ENCODE measurements at regions not wholly inside any gene's neighbourhood (a gene's known extent, or its start where the extent isn't known, plus 50 kb on each side); places are given as distances from the start of the nearest gene placed in this dataset.

DNA sequence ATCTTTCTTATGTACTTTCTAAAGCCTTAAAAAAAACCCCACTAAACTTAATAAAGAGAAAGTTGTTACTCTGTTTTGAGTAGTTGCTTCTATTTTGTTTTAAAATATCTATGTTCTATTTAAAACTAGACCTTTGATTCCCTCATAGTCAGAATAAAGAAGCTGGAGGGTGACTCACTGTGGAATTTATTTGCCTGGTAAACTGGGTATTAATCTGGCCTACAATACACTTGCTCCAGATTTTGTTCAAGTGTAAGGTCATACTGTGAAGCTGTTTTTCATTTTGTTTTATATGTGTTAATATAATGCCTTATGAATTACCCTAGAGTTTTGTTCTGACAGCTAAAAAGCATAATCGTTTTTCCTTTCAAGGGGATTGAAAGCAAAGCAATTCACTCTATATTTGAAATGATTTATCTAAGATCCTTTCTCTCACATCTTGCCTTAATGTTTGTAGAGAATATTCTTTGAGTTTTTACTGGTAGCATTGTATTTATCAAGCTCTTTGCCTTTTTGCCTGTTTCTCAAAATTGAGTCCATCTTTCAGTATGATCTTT lies 277.4 kb upstream of the PITX2 start:
- DNase-seq: no peak

DNA sequence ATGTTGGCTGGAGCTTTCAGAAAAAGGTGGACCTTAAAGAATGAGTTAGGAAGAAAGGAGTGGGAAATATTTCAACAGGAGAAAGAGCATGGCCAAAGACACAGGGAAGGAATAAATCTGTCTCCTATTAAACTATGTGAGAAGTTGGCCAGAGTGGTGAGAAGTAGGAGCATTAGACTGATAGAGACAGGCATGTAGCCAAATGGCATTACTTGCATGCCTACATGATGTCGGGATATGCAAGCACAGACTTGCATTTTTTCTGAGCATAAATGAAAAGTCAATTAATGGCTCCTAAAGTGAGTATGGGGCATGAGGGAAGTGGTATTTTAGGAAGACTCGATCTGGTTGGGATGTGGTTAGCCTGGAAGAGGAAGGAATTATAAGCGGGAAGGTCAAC lies 279.6 kb upstream of the PITX2 start:
- DNase-seq: no peak

DNA sequence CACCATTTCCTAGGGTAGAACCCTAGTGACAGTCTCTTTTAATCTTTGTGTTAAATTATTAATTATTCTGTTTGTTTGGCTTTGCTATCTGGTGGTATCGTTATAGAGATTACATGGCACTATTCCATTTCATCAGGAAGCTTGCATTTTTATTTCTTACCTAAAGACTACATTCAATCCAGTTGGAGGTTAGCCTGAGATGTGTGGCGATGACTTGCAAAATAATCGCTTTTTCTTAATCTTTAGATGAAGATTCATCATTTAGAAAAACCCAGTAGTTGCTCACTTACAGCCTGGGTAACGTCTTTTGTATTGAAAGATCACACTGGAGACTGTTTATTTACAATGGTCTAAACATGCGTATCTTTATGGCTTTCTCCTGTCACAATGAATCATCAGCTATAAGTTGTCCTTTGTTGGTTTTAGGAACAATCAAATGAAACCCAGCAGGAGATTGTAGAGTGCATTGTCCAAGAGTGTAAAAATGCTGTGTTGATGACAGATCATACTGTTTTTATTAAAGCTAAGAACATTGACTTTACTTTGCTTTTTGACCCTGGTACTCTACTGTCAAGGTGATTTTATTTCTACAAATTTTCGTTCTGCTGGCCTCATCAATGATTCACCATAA lies 281.7 kb upstream of the PITX2 start:
- no peak for DNase-seq

DNA sequence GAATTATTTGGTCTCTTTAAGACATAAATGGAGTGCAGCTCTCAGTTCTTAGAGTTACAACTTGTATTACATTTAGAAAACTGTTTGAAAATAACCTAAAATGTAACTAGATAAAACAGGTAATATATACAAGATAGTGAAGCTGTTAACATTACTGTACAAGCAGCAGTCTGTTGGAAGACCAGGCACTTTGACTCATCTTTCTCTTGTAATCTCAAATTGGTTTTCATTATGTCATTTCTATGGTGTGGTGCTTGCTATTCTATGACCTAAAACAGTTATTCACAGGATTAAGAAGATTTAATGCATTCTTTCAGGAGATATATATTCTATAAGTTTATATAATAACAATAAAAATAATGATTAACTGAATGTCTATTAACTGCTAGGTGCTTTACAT lies 282.5 kb upstream of the PITX2 start:
- DNase-seq: no peak

DNA sequence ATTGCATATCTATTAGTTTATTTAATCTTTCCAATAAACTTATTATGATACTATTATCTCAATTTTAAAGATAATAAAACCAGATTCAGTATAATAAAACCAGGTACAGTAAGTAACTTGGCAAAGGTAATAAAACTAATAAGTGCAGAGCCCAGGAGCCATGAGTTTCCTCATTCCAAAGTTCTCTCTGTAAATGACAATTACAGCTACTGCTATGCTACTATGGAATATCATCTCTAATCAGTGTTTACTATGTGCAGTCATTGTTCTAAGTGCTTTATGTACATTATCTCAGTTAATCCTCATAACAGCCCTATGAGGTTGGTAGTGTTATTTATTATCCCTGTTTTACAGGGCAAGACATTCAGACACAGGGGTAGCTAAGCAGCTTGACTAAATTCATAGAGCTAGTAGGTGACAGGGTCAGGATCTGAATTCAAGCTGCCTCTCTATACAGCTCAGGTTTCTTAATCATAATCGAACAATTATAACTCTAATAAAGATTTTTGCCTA lies 285.0 kb upstream of the PITX2 start:
- DNase-seq: no peak

DNA sequence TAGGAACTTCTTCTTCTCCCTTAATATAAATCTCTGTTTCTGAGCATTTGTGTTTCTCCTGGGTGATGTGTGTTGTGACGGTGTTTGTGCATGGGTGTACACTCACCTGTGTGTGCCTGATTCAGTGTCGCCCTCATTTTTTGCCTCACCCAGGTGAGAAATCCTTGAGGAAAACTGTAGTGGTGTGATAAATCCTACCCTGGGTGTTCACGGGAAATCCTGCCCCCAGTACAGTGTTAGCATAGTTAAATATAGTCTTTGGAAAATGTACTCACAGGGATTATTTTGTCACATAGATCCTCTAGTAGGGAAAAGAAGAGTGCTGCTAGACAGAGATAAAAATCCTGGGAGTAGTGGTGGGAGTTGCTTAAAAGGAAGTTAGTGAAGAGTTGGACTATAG lies 291.9 kb upstream of the PITX2 start:
- DNase-seq: no peak

DNA sequence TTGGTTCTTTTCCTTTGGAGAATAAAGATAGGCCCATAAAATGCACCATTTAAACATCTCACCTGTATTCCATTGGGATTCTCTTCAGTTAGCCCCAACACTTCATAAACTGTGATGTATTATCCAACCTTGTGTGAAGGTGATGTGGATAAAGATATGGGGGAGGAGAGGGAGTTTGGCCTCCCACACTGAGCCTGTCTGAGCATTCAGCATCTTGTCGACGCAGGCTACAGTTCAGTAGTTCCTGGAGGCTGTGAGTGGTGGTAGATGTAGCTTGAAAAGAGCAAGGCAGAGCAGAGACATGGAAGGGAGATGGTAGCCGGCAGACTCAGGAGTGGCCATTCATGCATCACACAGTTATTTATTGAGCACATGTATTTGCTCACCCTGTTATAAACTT lies 292.4 kb upstream of the PITX2 start:
- no peak for DNase-seq

DNA sequence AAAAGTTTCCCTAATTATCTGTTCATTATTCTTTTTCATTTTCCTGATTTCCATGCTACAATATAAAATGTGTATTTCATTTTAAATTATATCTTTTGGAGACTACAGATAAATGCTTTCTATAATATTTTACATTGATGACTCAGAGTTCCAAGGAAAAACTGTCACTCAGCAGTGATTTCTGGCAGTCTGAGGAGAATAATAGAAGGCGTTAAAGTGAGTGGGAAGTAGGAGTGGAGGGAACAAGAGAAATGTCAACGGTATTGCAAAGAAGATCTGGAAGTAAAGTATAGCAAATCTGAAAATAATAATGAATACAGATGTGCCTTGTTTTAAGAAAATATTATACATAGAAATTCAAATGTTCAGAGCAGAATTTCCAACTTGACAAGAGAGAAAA lies 293.6 kb upstream of the PITX2 start:
- DNase-seq: no peak

DNA sequence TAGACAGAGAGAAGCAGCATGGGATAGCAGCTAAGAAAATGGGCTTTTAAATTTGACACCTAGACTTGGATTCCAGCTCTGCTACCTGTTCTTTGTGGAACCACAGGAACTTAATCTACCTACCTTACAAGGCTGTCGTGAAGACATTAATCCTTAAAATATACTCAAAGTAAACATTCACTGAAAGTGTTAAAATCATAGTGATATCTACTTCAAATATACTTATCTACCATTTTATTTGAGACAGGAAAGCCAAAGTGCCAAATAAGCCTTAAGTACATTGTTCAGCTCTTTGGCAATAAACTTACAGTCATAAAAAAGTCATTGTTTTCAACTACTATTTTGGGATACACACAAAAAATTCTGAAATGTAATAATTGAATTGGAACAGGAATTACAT lies 295.0 kb upstream of the PITX2 start:
- no peak for DNase-seq

DNA sequence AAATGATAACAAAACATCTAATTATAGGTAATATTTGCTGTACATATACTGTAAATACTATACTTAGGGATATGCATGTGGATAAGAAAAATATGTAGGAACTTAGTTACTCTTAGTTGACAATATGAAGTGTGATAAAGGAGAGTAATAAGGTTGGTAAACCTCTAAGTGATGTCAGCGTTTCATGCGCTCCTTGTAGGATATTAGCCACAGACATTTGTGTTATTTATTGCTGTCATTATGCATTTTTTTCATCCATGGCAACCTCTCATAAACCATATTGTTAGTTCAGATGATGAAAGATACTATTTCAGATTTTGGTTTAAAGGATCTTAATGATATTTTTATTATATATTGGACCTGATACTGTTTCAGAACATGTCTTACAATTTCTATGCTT lies 298.1 kb upstream of the PITX2 start:
- DNase-seq: no peak

DNA sequence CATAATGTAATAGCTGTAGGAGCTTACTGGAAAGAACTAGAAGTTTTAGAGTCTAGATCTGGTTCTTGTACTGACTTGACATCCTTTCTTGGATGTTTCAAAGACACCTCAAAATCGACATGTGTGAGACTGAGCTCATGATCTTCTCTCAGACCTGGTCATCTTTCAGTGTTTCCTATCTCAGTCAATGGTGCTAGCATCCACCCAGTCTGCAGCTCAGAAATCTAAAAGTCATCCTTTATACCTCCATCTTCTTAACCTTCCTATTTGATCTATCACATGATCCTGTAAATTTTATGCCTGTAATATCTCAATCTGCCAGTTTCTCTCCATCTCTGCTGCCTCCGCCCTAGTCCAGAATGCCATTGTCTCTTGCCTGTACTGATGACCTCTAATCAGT lies 301.9 kb upstream of the PITX2 start:
- DNase-seq: no peak

DNA sequence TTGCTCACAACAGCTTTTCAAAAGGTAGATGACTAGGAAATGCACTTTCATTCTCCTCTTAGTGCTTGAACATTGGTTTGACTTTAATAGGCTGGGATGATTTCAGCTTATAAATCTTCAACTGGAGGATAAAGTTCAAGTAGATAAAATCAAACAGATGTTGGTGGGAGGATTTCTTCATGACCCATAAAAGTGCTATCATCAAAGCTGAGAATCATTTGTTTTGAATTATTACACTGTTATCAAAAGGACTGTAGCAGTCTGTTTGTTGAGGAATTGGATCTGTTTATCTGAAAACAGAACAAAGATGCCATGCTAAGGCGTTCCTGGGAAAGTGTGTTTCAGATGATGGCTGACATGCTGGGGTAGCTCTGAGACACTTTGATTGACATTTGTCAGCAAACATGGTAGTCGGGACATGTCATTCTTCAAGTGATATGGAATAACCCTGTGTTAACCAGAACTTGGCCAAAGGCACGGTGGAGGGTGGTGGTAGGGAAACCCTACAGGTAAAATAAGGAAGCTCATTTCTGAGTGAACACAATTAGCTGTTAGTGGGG lies 304.0 kb upstream of the PITX2 start:
- no peak for DNase-seq

DNA sequence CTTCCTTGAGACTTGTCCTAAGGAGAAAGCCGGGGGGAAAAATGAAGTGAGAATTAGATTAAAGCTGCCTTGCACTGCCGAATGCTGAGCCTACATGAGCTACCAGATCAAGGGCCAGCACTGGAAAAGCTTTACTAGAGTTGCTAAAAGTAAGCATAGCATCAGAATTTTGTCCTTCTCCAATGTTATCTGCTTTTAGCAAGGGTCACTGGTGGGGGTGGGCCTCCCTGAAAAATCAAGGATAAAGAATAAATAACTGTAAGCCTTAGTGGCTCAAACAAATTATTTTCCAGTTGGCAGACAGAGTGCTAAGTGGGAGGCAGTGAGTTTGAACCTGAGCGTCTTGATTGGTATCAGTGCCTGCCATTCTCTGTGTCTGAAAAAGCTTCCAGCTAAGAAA lies 310.5 kb upstream of the PITX2 start:
- DNase-seq: no peak

DNA sequence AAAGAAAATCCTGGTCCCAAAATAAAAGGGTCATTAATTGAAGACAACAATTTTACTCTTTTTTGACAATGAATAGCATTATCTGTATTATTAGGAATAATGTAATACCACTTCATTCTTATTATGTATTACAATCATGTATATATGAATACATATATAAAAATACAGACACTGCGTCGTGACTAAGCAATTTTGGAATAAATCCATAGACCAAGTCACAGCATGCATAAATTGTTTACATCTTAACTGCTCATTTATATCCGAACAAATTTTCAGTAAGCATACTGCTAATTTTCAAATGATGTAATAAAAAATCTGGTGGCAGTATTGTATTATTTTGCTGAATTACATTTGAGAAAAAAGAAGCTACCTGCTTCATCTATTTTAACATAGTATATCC lies 321.6 kb upstream of the PITX2 start:
- no peak for DNase-seq

DNA sequence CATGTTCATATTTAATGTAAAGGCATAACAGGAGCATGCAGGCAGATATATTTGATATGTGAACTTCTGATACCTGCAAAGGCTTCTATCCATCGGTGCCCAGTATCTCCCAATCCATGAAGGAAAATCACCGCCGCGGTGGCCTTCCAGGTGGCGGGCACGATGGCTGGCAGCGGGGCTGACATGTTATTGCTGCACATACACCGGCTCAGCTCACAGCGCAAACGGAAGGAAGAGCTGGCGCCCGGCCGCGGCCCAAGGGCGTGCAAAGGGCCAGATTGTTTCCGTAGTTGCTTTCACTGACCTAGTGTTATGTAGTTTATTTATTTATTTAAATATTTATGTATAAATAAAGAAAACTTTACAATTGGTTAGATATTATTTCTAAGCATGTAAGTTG lies 322.7 kb upstream of the PITX2 start:
- DNase-seq: no peak

DNA sequence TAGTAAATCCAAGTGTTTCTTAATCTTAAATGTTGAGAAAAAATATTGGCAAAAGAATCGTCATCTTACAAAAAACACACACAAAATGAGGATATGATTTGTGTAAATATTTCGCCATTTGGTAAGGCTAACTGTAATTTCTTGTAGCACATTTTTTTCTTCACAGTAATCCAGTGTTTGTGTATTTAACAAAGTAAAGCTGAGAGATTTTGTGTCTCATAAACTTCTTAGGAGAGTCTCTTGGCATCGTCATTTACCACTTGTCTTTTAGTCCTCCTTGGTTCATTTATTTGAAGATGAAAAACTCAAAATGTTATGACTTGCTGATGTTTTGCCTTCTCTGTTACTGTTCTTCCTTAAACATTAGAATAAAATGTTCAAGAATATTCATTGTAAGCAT lies 326.7 kb upstream of the PITX2 start:
- no peak for DNase-seq

DNA sequence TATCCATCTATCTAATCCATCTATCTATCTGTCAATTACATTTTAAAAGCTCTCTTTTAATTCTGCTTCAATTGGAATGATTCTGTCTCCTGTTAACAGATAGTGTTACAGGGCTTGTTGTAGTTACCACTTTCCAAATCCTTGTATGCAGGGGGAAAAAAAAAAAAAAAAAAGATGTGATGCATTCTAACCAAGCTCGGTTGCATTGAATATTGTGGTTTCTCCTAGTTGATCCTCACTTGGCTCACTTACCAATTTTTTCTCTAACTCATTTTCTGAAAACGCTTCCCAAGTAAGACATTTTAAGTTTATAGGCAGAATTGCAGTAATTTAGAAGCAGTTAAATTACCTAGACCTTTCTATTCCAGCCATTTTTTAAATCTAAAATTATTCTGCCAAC lies 327.9 kb upstream of the PITX2 start:
- no peak for DNase-seq

DNA sequence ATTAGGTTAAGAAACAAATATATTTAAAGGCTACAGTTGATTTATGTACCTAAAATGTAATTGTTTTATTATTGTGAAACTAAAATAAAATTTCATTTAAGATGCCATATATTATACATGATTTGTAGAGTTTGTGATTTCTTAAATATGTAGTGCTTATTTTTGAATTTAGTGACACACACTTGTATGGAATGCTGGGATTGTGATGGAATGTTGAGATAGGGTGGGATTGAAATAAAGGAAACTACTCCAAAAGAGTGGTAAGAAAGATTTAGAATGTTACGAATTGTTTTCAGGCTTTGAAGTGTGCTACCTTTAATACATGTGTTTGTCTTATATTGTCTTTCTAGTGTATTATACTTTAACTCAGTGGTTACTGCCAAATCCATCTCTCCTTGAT lies 330.3 kb upstream of the PITX2 start:
- DNase-seq: no peak

DNA sequence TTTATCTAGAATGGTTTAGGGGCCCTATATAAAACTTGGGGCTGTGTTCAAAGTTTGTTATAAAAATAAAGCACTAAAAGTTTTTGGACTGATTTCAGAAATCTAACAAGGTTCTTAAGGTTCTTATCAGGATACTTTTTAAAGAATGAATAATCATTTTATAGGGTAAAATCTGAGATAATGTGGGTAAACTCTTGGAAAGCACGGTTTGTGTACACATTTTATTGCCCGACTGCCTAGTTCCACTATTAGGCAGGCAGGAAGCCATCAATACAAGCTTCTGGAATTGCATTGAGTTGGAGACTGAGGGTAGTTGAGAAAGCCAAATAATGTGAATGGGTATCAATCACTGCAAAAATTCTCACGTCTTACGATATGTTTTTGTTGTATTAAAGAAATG lies 331.0 kb upstream of the PITX2 start:
- DNase-seq: no peak

DNA sequence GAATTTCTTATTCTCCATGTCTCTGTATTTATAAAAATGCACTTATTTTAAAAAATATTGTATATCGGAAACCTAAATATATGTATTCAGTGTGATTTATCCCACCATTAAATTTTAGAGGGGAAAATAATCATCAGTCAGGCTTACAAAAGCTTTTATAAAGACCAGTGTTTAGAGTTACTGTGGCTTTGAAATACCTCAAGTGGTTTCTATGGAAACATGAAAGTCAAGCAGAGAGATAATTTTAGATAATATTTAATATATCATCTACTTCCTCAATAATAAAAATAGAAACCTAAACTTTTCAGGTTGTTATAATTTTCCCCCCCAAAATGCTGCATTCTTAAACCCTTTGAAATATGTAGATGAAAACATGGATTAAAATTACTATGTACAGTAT lies 332.9 kb upstream of the PITX2 start:
- DNase-seq: no peak

DNA sequence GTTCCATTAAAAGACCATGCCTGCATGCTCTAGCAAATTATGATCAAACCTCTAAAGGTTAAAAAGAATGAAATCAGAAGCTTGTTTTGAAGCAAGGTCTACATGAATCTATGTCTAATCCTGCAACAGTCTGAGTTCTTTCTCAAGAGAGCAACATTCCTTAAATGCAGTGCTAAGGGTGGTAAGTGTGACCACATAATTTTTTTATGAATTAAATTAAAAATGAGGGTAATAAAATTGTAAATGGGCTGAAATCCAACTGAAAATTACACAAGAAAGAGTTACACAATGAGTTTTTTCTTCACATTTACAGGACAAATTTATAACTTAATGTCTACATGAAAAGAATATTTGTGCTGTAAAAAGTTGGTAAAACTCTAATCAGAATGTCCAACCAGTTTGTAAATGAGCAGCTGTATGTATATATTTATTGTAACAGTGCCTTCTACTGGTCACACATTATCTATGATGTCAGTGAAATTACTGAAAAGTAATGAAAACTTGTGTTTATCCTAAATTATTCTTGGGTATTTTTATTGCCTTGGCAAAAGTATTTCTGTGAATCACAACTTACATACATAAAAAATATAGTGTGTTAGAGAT lies 336.3 kb upstream of the PITX2 start:
- DNase-seq: no peak

DNA sequence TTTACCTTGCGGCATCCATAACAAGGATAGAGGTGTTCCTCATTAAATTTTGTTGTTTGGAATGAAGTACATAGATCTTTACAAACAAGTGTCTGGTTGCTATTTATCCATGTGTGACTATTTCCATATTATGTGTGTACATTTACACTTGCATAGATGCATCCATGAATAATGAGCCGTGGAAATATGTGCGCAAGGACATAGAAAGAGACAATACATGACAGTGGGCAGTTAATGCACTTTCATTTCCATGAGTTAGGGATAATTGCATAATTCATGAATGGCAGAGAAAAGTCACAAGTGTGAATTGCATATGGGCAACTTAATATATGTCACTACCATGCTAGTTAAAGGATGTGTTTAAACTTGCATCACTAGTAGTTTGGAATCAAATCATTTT lies 338.2 kb upstream of the PITX2 start:
- no peak for DNase-seq

DNA sequence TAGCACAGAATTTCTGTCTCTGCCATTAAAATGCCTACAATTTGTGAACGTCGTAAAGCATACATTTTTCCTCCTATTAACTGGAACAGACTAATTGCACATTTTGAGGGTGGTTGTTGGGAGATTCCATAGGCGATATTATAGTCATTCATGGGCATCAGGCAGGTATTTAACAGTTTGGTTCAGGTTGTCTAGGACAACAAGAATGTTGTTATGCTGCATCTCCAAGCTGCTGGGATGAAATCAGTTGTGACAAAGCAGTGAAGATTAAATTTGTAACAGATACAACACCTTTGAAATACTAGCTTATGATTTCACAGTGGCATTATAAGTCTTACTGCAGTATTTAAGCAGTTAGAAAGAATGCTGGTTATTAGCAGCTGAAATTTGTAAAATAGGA lies 339.7 kb upstream of the PITX2 start:
- no peak for DNase-seq

DNA sequence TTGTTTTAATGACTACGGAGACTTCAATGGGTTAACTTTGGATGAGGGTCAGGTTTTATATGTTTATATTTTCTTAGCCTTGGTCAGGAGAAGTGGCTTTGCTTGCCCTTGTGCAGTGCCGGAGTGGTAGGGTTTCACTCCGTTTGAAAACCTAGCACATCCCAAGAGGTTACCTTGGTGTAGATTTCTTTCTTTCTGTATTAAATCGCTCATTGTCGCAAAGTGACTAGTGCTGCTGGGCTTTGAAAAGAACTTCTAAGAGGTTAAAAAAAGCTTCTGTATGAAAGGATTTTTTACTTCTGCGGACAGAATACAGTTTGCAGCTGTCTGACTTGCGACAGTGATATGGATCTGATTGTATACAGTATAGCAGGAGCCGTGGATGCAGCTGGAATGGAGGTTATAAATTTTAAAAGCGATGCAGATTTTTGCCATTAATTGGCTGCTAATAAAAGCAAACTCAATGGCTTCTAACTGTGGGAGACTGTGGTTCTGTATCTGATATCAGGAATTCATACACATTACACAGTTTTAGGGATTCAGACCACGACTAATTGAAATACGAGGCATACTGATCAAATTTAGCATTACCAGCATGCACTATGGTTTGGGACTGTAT lies 340.9 kb upstream of the PITX2 start:
- no peak for DNase-seq
